HG02938 (cell line): ENCODE measurements at regions not wholly inside any gene's neighbourhood (a gene's known extent, or its start where the extent isn't known, plus 50 kb on each side); places are given as distances from the start of the nearest gene placed in this dataset.

Experiments
- ATAC-seq: cut with Tn5 transposase; IDR thresholded peaks from one replicate; pipeline ENCODE4 v1.9.1; 2021; ENCODE audit warnings: mild to moderate bottlenecking, moderate library complexity; ENCODE audit not compliant: unreplicated experiment

DNA sequence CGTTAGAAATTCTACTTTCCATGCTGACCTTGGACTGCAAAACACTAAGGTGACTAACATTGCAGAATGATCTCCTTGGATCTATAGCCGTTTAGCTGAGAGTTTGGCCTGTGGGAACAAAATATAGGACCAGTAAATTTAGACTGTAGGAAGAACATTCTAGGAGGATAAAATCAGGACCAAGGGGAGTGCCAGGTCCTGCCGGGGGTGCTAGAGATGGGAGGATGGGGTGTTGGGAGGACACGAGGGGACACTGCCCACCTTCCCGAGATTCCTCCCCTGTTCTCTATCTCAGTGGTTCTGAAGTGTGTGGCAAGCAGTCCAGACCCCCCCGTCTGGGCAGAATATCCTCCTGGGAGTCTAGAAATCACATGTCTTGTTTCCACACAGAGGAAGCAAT, 445.2 kb downstream of the ZSWIM6 start:
- no peak for ATAC-seq

DNA sequence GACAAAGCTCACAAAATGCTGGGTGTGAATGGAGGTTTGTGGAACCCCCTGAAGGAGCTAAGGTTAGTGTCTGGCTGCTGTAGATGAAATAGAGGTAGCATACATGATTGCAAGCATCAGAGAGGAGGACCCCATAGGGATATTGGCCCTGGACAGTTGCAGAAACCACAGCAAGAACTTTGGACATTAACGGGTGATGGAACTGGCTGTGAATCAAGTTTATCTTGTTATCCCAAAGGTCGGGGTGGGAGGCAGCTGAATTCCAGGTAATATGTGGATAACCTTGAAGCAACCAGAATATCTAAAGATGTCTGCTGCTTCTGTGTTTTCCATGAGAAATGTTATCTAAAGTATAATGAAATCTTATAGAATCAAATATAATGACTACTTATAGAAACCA, 447.7 kb downstream of the ZSWIM6 start:
- no peak for ATAC-seq

DNA sequence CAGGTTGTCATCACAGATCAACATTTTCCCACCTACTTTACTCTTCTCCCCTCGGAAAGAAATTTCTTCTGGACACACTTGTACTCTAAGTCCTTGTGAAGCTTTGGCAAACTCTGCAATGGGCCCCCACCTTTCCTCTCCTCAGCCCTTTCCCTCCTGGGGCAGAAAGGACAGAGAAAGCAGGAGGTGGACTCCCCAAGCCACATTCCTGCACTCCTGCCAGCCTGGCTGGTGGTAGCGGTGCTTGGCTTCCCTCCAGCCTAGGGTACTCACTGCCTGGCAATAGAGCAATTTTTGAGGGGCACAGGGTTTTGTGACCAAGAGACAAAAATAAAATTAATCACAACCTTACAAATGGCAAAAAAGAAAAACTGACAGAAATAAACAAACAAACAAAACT, 451.4 kb downstream of the ZSWIM6 start:
- ATAC-seq = no peak

DNA sequence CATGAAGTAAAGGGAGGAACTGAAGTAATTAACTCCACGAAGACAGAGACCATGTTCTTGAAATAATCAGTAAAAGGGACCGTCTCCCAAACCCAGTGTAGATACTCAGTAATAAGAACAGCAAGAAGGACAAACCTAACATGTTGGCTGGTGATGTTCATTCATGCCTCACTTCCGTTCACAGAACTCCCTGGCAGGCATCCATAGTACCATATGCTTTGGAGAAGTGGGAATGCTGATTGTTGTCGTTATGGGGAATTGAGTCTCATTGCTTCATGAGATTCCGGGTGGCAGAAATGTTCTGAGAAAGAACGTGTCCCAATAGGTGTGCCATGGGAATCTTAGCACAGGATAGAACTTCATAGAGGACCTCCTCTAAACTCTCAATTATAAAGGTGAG, 452.3 kb downstream of the ZSWIM6 start:
- no peak for ATAC-seq

DNA sequence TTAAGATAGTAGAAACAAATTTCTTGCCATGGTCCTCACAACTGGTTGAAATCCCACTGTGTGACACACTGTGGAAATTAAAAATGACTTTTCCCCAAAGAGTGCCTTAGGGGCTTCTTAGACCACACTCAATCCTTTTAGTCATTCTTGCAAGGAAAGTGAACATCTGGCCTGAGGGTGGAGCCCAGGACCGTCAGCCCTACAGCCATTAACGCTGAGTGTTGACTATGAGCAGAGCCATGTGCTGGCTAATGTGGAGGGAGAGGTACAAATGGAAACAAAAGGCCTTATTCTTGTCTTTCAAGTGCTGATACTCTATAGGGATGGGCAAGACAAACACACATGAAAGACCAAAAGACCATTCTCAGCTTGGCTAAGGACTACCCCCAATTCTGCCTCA, 456.5 kb downstream of the ZSWIM6 start:
- no peak for ATAC-seq

DNA sequence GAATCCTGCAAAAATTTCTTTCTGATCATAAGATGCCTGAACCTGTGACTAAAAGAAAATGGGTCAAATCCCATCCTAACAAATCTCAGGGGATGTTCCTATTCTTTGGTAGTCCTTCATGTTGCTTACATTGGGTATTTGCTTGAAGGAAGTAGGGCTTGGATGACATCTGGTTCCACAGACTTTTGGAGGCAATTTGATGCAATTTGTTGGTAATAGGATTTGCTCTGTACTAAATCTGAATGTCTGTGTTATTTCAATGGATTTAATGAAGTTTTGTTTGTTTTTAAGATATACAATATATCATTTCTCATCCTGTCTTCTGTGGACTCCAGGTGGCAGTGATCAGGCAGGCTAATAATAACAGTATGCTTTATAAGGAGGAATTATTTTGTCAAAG, 457.9 kb downstream of the ZSWIM6 start:
- ATAC-seq = no peak

DNA sequence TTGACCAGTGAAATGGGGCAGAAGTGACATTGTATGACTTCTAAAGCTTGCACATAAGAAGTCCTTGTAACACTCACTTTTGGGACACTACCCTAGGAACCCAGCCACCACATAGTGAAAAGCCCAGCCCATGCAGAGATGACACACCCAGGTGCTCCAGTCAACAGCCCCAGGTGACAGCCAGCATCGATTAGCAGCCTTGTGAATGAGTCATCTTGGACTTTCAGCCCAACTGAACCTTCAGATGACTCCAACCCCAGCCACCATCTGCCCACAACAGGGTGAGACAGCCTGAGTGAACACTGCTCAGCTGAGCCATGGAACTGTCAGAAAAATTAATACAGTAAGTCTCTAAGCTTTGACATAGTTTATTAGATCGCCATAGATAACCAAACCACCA, 458.6 kb downstream of the ZSWIM6 start:
- peak; percentile 91 for ATAC-seq

DNA sequence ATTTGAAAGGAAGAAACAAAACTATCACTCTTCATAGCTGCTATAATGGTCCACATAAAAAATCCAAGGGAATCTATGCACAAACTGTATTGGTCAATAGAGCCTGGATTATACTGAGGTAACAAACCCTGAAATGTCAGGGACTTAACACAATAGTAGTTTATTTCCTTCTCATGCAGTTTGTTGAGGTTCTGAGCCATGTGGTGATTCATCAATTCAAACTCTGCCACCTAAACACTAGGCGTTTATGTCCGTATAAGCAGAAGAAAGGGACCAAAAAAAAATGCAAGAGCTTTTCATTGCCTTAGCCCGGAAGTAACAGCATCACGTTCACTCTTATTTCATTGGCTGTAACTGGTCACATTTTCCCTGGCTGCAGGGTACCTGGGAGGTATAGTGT, 464.7 kb downstream of the ZSWIM6 start:
- ATAC-seq = no peak

DNA sequence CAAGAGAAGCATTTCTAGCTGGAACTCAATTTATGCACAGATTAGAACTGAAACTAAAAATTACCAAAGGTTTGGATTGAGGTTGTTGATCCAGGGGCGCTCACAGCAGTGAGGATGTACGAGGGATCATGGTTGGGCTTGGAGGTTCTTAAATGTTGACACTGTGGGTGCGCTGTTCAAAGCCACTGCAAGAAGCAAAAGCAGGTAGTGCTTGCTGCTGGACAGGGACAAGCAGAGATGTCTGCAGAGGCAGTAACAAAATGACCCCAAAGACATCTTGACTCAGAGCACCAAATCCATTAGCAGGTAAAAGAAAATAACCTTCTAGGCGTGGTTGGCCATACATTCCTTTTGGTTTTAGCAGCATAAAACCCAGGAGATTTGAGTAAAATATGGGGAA, 468.4 kb downstream of the ZSWIM6 start:
- ATAC-seq = no peak

DNA sequence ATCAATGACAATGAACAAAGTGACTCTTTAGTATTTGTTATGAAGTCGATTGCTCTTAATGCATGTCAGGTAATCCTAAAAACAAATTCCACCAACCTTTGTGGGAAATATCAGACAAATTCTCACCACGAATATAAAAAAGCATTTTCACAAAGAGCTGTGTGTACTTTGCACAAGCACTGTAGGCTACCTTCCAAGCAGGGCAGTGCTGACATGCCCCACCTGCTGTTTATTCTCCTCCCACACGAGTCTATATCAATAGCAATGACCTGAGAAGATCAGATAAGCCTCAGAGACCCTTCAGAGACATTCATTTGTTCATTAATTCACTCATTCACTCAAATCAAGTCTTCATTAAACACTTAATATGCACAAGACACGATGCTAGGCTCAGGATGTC, 469.1 kb downstream of the ZSWIM6 start:
- no peak for ATAC-seq

DNA sequence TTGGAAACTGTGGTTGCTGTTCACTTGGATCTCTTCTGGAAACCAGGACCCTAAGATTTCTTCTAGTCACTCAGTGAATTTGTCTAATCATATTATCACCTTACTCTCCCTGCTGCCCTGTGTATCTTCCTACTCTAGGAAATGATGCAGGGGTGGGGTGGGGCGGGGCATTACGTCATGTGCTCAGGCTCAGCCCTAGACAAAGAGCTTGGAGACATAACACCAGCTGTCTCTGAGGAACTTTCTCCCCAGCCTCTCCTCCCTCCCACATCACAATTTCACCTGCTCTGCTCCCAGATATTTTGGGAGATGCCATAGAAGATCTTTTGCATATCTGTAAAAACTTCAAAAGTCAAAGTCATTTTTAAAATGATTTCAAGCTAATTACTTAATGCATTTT, 470.4 kb downstream of the ZSWIM6 start:
- ATAC-seq = no peak

DNA sequence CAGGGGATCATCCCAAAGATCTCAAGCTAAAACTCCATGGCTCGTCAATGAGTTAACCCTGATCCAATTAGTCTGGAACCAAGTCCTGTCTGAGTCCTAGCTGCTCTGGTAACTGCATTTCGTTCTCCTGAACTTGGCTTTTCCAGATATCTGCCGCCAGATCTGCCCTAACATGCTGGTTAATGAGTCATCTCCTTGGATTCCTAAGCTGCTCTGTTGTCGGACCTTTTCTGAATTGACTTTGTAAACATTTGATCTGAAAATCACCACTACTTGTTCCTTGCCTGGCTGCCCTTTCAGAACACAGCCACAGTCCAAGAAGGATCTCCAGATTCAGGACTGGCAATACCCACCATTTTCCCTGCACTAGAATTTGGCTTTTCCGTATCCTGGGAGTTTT, 473.0 kb downstream of the ZSWIM6 start:
- no peak for ATAC-seq

DNA sequence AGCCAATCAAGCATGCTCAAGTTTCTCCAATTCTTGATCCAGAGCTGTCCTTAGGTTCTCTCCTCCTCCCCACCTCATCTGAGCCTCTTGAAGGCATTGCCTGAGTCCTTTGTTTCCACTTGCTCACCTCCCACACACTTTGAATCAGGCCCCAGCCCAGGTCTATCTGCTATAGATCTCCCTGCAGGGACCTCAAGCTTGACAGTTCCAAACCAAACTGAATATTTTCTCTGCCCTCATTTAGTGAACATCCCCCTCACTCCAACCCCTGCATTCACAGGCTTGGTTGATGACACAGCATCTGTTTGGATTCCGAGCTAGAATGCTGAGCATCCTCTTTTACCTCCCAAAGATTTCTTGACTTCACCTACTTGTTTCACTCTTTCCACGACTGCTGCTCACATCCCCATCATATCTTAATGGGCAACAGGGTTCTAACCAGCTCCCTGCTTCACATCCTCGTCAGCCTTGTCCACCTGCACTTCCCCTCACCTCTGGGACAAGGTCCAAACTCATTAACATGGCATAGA, 474.5 kb downstream of the ZSWIM6 start:
- ATAC-seq = no peak

DNA sequence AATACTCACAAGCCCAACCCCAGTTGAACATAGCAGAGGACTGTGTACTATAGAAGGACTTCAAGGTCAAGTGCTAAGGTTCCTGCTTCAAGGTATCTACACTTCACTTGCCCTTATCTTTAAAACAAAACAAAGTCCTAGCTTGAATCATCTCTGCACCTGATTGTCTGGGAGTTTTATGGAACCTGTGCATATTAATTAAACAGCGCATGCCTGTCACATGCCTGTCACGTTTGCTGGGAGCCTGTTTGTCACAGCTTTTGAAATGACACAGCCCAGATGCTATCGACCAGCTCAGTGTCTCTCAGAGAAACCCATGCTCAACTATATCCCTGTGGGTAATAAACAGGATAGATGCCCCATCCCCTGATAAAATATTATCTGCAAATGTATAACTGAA, 476.0 kb downstream of the ZSWIM6 start:
- ATAC-seq = no peak

DNA sequence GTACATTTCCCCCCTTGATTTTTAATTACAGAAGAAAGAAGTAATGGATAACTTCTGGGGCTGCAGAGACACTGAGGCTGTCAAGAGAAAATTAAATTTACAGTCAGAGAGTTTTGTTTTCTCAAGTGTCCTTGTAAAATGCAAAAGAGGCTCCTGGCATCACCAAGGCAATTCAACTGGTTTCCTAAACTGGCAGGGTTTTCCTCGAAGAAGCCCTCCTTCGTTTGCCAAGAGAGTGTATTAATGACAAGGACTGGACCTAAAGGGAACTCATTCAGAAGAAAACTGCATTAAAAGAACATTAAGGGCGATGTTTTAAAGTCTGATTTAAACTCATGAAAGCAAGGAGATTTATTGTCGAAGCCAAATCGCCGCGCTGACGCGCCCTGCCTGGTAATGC, 476.9 kb downstream of the ZSWIM6 start:
- ATAC-seq = no peak

DNA sequence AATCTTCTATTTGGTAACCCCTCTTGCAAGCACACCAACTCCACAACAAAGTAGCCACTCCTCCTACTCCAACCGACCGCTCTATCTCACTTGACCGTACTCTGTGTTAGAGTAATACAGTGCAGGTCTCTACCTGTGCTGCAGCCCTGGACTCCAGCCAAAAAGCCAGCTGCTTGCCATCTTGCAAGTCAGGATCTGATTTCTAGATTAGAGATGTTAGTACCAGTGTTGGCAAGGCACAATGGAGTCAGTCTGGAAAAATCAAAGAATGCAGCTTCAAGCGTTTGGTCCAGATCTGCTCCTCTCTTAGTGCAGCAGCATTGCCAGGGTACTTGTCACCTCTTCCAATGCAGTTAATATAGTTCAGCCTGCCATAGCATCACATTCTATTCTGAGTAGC, 477.6 kb downstream of the ZSWIM6 start:
- no peak for ATAC-seq

DNA sequence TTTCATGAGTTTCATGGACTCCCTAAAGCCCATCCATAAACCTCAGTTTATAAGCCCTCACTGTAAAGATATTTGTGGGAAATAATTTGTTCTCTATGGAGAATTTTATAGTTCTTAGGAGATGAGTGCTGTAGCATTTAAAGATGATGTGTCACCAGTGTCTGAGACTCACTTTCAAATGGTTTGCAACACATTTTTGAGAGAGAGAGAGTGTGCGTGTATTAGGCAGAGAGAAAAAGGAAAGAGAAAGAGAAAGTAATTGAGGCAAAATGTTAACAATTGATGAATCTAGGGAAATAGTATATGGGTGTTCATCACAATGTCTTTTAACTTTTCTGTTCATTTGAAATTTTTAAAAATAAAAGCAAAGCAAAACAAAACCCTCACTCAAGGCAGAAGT, 479.0 kb downstream of the ZSWIM6 start:
- no peak for ATAC-seq

DNA sequence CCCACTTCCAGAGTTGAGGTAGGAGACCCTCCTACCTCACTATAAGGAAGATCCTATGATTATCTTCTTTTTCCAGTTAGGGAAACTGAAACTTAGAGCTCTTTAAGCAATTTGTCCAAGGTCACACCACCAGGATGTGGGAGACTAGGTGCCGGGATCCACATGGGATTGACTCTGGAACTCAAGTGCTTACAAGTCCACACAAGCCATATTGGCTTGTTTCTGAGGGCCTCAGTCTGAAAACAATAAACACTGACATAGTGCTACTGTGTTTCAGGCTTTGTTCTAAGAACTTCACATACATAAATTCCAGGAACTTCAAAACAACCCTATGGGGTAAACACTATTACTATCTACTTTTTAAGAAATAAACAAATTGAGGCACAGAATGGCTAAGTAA, 481.3 kb downstream of the ZSWIM6 start:
- no peak for ATAC-seq

DNA sequence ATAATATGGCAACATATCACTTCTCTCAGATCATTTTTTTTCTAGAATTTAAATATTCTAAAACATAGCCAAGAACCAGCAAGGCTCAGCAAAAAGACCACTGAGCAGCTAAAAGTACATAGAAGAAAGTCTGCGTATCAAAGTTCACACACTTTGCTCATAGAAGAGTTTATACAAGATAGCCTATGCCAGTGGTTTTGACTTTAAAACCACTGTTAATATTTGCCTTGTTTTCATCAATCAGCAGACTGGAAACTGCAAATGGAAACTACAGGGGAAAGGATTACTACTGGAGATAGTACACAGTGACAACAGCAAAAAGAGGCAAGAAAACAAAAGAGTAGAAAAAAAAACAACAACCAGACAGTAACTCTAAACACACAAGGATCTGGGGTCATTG, 483.3 kb downstream of the ZSWIM6 start:
- no peak for ATAC-seq

DNA sequence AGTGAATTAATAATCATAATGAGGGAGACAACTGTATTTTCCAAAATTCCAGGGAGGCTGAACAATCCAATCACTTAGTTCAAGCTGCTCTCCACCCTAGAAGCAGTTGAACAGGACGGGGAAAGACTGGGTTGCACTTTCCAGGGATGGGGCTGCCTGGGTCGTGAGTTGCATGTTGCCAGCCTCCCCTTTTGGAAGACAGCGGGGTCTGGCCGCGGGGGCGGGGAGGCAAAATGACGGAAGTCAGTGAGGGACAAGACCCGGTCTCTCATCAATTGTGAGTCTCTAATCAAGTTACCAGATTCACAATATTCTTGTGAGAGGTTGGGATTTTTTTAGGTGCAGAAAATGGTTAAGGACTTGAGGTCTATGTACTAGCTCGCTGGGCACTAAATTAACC, 484.1 kb downstream of the ZSWIM6 start:
- ATAC-seq = no peak

DNA sequence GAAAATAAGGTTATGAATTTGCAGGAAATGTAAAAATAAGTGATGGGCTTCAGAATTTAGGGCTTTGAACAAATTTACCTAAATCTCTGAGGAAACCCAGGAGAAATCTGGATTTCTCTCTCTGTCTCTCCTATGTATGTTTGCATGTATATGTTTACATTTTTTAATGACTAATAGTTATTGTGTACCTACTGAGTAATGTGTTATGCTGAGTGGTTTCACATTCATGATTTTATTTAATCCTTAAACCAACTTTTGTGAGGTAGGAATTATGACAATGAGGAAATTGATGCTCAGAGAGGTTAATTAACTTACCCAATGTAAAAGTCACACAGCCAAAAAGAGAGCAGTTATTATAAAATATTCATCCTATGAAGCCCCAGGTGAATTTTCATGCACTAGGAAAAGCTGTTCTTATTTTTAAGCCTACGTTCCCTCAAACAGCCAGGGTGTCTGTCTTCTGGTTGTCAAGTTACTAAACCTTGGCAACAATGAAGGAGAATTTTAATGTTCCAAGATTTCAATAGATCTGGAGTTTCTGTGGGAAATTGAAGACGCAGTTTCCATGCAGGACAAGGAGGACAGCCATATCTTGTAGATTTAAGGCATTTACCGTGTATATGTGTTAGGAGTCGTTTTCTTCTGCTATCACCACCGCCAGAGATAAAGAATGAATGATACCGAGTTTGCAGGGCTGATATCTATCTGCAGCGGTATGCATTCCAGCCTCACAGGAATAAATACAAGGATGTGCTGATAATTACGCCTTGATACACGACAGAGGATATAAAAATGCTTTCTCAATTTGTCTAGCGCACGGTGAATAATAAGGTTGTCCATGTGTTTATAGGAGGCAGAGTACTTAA, 484.8 kb downstream of the ZSWIM6 start:
- no peak for ATAC-seq

DNA sequence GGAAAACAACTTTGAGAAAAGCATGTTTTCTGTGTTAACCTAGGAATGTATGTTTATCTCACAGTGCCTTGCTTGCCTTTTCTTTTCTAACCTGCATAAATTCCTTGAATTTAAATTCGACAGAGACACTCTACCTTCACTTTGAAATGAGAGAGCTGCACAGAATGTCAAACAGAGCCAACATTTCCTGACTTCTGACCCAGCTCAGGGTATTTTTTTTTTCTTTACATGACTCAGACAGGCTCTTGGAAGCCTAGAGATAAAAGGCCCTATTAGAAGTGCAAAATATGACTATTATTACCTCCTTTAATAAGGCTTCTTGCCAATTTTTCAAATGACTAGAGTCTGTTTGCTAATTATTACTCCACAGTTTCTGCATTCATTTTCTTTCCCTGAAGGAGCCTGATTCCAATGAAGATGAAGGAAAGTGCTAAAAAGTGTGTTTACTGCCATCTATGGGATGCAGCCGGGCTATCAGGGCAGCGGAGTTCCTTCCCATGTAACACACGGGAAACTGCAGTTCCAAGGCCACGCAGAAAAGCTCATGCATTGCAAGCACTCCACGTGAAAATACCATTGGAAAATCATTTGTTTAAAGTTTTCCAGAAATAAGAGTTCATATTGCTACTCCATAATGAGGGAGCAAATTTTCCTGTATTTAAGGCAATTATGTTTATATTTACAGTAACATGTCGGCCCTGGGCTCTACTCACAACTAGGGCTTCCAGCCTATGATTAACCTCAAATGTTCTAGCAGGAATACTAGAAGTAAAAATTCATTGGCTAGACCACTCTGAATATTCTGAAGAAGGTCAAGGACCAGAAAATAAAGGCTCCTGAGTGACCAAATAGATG, 485.6 kb downstream of the ZSWIM6 start:
- no peak for ATAC-seq
